H9 (cell line): ENCODE measurements at regions not wholly inside any gene's neighbourhood (a gene's known extent, or its start where the extent isn't known, plus 50 kb on each side); places are given as distances from the start of the nearest gene placed in this dataset.

Source experiments
- DNase-seq: peaks from one replicate; pipeline ENCODE4 v3.0.0-alpha.2; 2017
- H2AFZ ChIP-seq: one replicate; pipeline ENCODE4 v1.6.1; 2013; ENCODE audit warnings: mild to moderate bottlenecking, low read length, control low read depth, moderate library complexity
- H2AK5ac ChIP-seq: 2 replicates; pipeline ENCODE4 v1.6.1; 2013; ENCODE audit warnings: low read length, control low read depth, mixed read lengths; ENCODE audit not compliant: insufficient read length
- H2BK120ac ChIP-seq: one replicate; pipeline ENCODE4 v1.6.1; 2013; ENCODE audit warnings: low read depth, mild to moderate bottlenecking, low read length, control low read depth, inconsistent platforms; ENCODE audit not compliant: poor library complexity, severe bottlenecking
- H2BK12ac ChIP-seq: 2 replicates; pipeline ENCODE4 v1.6.1; 2013; ENCODE audit warnings: low read length, control low read depth, mixed read lengths, low read depth; ENCODE audit not compliant: insufficient read length
- H2BK15ac ChIP-seq: 2 replicates; pipeline ENCODE4 v1.6.1; 2013; ENCODE audit warnings: low read depth, low read length, control low read depth
- H2BK20ac ChIP-seq: one replicate; pipeline ENCODE4 v1.6.1; 2013; ENCODE audit warnings: low read depth, mild to moderate bottlenecking, low read length, control low read depth, inconsistent platforms; ENCODE audit not compliant: poor library complexity, severe bottlenecking
- H2BK5ac ChIP-seq: 2 replicates; pipeline ENCODE4 v1.6.1; 2013; ENCODE audit warnings: low read length, control low read depth, mixed read lengths; ENCODE audit not compliant: insufficient read length
- H3K14ac ChIP-seq: 2 replicates; pipeline ENCODE4 v1.6.1; 2013; ENCODE audit warnings: low read length, control low read depth; ENCODE audit not compliant: insufficient read depth
- H3K18ac ChIP-seq: 2 replicates; pipeline ENCODE4 v1.6.1; 2013; ENCODE audit warnings: low read depth, mild to moderate bottlenecking, mixed read lengths, low read length, control low read depth; ENCODE audit not compliant: insufficient read length
- H3K23ac ChIP-seq: 2 replicates; pipeline ENCODE4 v1.6.1; 2013; ENCODE audit warnings: low read length, control low read depth, mixed read lengths, low read depth; ENCODE audit not compliant: insufficient read length
- H3K23me2 ChIP-seq: 2 replicates; pipeline ENCODE4 v1.6.1; 2013; ENCODE audit warnings: low read depth, mild to moderate bottlenecking, mixed read lengths, low read length, control low read depth; ENCODE audit not compliant: insufficient read length, poor library complexity, severe bottlenecking
- H3K27ac ChIP-seq: 2 replicates; pipeline ENCODE4 v1.5.1; 2013; ENCODE audit warnings: low read length, control low read depth, mixed read lengths, low read depth; ENCODE audit not compliant: insufficient read length
- H3K27me3 ChIP-seq: 2 replicates; pipeline ENCODE4 v1.6.1; 2013; ENCODE audit warnings: low read length, control low read depth, inconsistent platforms; ENCODE audit not compliant: insufficient read depth
- H3K4ac ChIP-seq: 2 replicates; pipeline ENCODE4 v1.6.1; 2013; ENCODE audit warnings: low read depth, mild to moderate bottlenecking, control low read depth, inconsistent platforms, low read length, moderate library complexity
- H3K4me1 ChIP-seq: 2 replicates; pipeline ENCODE4 v1.6.1; 2013; ENCODE audit warnings: low read length, control low read depth, inconsistent platforms; ENCODE audit not compliant: insufficient read depth
- H3K4me2 ChIP-seq: 2 replicates; pipeline ENCODE4 v1.6.1; 2013; ENCODE audit warnings: low read length, control low read depth, mixed read lengths; ENCODE audit not compliant: insufficient read length, insufficient read depth
- H3K56ac ChIP-seq: 2 replicates; pipeline ENCODE4 v1.6.1; 2013; ENCODE audit warnings: low read depth, mild to moderate bottlenecking, mixed read lengths, low read length, control low read depth; ENCODE audit not compliant: insufficient read length
- H3K79me1 ChIP-seq: 2 replicates; pipeline ENCODE4 v1.6.1; 2013; ENCODE audit warnings: low read depth, mild to moderate bottlenecking, moderate library complexity, low read length, control low read depth, inconsistent platforms; ENCODE audit not compliant: insufficient read depth, poor library complexity, severe bottlenecking
- H3K79me2 ChIP-seq: 2 replicates; pipeline ENCODE4 v1.6.1; 2013; ENCODE audit warnings: low read length, control low read depth, inconsistent platforms; ENCODE audit not compliant: insufficient read depth
- H3K9ac ChIP-seq: 2 replicates; pipeline ENCODE4 v1.6.1; 2013; ENCODE audit warnings: low read length, control low read depth, mixed read lengths; ENCODE audit not compliant: insufficient read length; ENCODE audit errors: extremely low read depth
- H3K9me3 ChIP-seq: one replicate; pipeline ENCODE4 v1.6.1; 2013; ENCODE audit warnings: low read depth, low read length, inconsistent platforms; ENCODE audit not compliant: control insufficient read depth
- H3T11ph ChIP-seq: one replicate; pipeline ENCODE4 v1.6.1; 2013; ENCODE audit warnings: mild to moderate bottlenecking, low read length, control low read depth, inconsistent platforms
- H4K20me1 ChIP-seq: one replicate; pipeline ENCODE4 v1.6.1; 2013; ENCODE audit not compliant: control insufficient read depth, insufficient read length, insufficient read depth
- H4K5ac ChIP-seq: 2 replicates; pipeline ENCODE4 v1.6.1; 2013; ENCODE audit warnings: low read depth, mild to moderate bottlenecking, mixed read lengths, low read length, control low read depth; ENCODE audit not compliant: insufficient read length
- H4K8ac ChIP-seq: replicated peaks from 2 replicates; pipeline ENCODE4 v1.6.1; 2013; ENCODE audit warnings: low read length, control low read depth, mixed read lengths, low read depth; ENCODE audit not compliant: insufficient read length
- H4K91ac ChIP-seq: 2 replicates; pipeline ENCODE4 v1.6.1; 2013; ENCODE audit warnings: low read depth, mild to moderate bottlenecking, moderate library complexity, mixed read lengths, low read length, control low read depth; ENCODE audit not compliant: insufficient read length
- H3K27ac Mint-ChIP-seq, 3 experiments: 2 replicates in 2 of 3; 3 replicates in 1 of 3; pipeline ENCODE4 v1.8.0; 2020 to 2021; ENCODE audit warnings: mixed read lengths in 3 of 3, mild to moderate bottlenecking in 1 of 3, moderate library complexity in 1 of 3
- H3K27me3 Mint-ChIP-seq: 2 replicates; pipeline ENCODE4 v1.8.0; 2021; ENCODE audit warnings: low read depth, mild to moderate bottlenecking, moderate library complexity, mixed read lengths
- H3K36me3 Mint-ChIP-seq, 3 experiments: 2 replicates in 2 of 3; 3 replicates in 1 of 3; pipeline ENCODE4 v1.8.0; 2020 to 2021; ENCODE audit warnings: low read depth in 3 of 3, mixed read lengths in 3 of 3; ENCODE audit not compliant: insufficient read depth in 1 of 3
- H3K4me1 Mint-ChIP-seq, 2 experiments: 2 replicates each; pipeline ENCODE4 v1.8.0; 2020; ENCODE audit warnings: mixed read lengths in 2 of 2
- H3K4me3 Mint-ChIP-seq, 2 experiments: 2 replicates in 1 of 2; 3 replicates in 1 of 2; pipeline ENCODE4 v1.8.0; 2020 to 2021; ENCODE audit warnings: mild to moderate bottlenecking in 2 of 2, mixed read lengths in 2 of 2, moderate library complexity in 1 of 2
- H3K9me3 Mint-ChIP-seq, 2 experiments: 2 replicates in 1 of 2; 3 replicates in 1 of 2; pipeline ENCODE4 v1.8.0; 2020; ENCODE audit warnings: mild to moderate bottlenecking in 2 of 2, mixed read lengths in 2 of 2, moderate library complexity in 1 of 2
- WGBS: extraction: QIAGEN DNeasy Blood & Tissue Kit; methylation state at CpG from one replicate; pipeline ENCODE4 v1.1.7; 2013; ENCODE audit warnings: missing lambda C conversion rate, low lambda C conversion rate, mixed read lengths; ENCODE audit not compliant: insufficient read length; ENCODE audit errors: extremely low coverage; 5-methylcytosine and 5-hydroxymethylcytosine counted together
- TF ChIP-seq, protein P1 (sequence below): fragments of 200-600 bp; sonication (generic); conservative IDR thresholded peaks from 3 replicates; pipeline ENCODE4 v1.8.0; 2021; ENCODE audit warnings: antibody characterized with exemption, mild to moderate bottlenecking

DNA sequence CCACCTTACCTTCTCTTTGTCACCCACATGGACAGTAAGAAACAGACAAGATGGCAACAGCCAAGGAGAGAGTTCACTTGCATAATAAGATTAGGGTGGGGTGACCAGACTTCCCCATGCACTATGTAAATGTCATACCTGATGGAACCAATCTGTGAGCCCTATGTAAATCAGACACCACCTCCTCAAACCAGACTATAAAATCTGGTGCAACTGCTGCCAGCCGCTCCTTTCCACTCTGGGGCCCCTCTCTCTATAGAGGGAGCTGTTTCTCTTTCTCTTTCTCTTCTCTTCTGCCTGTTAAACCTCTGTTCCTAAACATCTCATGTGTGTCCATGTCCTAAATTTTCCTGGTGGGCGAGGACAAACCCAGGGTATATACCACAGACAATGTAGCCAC, 405.5 kb upstream of the CNTN4 start:
- H3K14ac ChIP-seq, result no peak overlapping the region

More for the DNA sequence above, 405.5 kb upstream of the CNTN4 start:
- no peak overlapping the region for H2BK5ac ChIP-seq
- no peak overlapping the region for H3K18ac ChIP-seq
- H4K5ac ChIP-seq, result no peak overlapping the region
- H3K4ac ChIP-seq, result no peak overlapping the region
- TF ChIP-seq, protein P1, sequence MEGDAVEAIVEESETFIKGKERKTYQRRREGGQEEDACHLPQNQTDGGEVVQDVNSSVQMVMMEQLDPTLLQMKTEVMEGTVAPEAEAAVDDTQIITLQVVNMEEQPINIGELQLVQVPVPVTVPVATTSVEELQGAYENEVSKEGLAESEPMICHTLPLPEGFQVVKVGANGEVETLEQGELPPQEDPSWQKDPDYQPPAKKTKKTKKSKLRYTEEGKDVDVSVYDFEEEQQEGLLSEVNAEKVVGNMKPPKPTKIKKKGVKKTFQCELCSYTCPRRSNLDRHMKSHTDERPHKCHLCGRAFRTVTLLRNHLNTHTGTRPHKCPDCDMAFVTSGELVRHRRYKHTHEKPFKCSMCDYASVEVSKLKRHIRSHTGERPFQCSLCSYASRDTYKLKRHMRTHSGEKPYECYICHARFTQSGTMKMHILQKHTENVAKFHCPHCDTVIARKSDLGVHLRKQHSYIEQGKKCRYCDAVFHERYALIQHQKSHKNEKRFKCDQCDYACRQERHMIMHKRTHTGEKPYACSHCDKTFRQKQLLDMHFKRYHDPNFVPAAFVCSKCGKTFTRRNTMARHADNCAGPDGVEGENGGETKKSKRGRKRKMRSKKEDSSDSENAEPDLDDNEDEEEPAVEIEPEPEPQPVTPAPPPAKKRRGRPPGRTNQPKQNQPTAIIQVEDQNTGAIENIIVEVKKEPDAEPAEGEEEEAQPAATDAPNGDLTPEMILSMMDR, result no peak
- no peaks in the 10 kb centered on the region for H3K36me3 Mint-ChIP-seq
- H3K23ac ChIP-seq, result no peak overlapping the region
- no peak overlapping the region for H2AK5ac ChIP-seq
- H4K8ac ChIP-seq, result no peak overlapping the region
- DNase-seq, result no peak
- no peaks in the 10 kb centered on the region for H3K23me2 ChIP-seq
- H3K56ac ChIP-seq, result no peak overlapping the region
- no peaks in the 10 kb centered on the region for H3K4me1 ChIP-seq
- no peaks in the 10 kb centered on the region for H3K4me1 Mint-ChIP-seq
- no peaks in the 10 kb centered on the region for H3K79me2 ChIP-seq
- no peaks in the 10 kb centered on the region for H3K79me1 ChIP-seq
- H4K20me1 ChIP-seq, result no peaks in the 10 kb centered on the region
- no peaks in the 10 kb centered on the region for H3K9me3 Mint-ChIP-seq
- no peak overlapping the region for H2BK12ac ChIP-seq
- H3K9me3 ChIP-seq, result no peaks in the 10 kb centered on the region
- no peak overlapping the region for H3K9ac ChIP-seq
- no peak overlapping the region for H3T11ph ChIP-seq
- no CpG with 5 or more reads among the region's 2 CpGs for whole genome bisulfite sequencing
- no peaks in the 10 kb centered on the region for H3K27me3 ChIP-seq
- no peak overlapping the region for H3K27ac Mint-ChIP-seq
- no peak overlapping the region for H4K91ac ChIP-seq
- no peak overlapping the region for H3K4me2 ChIP-seq
- H3K27me3 Mint-ChIP-seq, result no peaks in the 10 kb centered on the region
- no peak overlapping the region for H3K4me3 Mint-ChIP-seq
- H2AFZ ChIP-seq, result no peak overlapping the region
- no peak overlapping the region for H2BK20ac ChIP-seq
- H3K27ac ChIP-seq, result no peak overlapping the region
- H2BK120ac ChIP-seq, result no peak overlapping the region
- no peak overlapping the region for H2BK15ac ChIP-seq
